DMS79 (cell line): ENCODE measurements at regions not wholly inside any gene's neighbourhood (a gene's known extent, or its start where the extent isn't known, plus 50 kb on each side); places are given as distances from the start of the nearest gene placed in this dataset.
"Not testable (repeated sequence)": the region's sequence is repeated elsewhere in the genome, so short reads cannot be mapped to it uniquely, and the experiment has no call there.

ENCODE experiments used
- DNase-seq: peaks from one replicate; lab custom pipeline; 2025; lab: John Stamatoyannopoulos, UW

DNA sequence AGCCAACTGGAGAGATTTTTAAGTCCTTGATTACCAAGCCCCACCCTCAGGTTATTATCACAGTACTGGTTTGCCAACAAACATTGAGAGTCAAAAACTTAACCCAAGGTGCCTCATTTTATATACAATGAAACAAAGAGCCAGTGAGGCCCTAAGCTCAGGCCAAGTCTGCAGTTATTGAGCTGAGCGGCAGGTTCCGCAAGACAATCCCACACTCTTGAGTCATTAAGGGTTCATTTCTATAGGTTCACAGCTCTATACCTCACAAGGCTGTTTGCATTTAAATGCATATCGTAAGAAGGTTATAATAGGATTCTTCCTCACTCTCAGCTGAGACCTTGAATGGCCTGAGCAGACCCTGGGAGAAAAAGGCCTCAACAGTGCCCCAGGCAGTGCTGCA lies 268.4 kb upstream of the RGPD4 start:
- DNase-seq = no peak

DNA sequence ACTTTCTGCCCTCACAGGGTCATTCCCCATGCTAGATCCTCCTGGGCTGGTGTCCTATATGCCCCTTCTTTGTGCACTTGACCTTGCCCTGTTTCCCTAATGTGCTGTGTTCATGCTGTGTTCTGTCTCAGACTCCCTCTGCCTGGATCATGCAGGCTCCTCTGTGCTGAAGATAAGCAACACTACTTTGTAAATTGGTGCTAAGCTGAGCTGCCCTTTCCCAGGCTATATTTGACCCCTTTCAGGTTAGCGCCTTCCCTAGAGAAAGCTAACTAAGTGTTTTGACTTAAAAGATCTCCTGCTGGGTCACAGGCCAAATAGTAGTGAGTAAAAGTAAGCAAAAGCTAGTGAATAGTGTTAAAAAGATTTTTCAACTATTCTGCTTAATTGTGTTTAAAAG lies 257.2 kb upstream of the RGPD4 start:
- DNase-seq = no peak

DNA sequence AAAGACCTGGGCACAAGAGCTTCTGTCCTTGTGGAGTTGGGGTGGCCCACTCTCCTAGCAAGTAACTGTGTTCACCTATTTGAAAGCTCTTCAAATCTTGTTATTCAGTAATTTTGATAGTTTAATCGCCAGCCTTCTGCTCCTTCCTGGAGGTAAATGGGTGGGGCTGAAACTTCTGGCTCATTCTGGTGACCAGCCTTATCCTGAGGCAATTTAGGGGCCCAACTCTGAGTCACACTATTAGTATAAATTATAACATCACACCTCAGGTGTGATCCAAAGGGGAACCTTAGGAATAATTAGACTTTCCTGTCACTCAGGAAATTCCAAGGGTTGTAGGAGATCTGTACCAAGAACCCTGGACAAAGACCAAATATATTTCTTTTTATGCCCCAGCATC lies 255.8 kb upstream of the RGPD4 start:
- DNase-seq = no peak

DNA sequence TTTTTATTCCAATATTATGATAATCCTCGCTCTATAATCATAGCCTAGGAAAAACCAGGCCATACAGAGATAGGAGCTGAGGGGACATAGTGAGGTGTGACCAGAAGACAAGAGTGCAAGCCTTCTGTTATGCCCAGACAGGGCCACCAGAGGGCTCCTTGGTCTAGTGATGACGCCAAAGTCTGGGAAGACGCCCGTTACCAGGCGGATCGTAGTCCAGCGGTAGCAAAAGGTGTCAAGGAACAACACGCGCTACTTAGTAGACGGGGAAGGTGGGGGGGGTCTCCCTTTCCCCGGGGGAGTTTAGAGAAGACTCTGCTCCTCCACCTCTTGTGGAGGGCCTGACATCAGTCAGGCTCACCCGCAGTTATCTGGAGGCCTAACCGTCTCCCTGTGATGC lies 253.8 kb upstream of the RGPD4 start:
- not testable (repeated sequence) for DNase-seq

DNA sequence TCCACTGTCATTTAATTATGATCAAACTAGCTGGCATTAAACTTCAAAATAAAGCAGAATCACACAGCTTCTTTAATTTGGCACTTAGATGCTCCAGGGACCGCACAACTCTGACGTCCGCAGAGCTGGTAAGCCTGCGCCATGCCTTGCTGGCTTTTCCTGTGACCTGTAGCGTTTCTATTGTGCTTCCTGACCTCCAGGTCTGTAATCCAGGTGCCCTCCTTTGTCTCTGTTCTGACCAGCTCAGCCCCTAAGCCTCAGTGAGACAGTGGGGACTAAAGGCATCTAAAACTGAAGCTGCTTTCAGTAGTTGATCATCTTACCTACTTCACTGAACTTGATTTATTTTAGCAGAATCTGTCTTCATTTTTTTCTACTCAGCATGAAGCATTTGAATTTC lies 249.7 kb upstream of the RGPD4 start:
- no peak for DNase-seq

DNA sequence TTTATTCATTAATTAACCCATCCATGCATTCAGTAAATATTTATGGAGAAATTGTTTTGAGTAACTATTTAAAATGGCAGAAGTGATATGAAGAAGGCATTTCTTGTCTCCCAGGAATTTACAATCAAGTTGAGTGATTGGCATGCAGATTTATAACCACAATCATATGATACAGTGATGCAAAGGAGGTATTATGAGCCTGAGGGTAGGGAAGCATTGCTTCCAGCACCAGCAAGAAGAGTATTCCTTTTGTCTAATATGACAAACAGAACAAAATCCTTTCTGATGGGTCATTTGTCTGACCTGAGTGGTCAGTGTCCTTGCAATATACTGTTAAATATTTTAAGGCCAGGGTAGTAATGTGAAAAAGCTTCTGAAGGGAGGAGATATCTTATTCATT lies 244.2 kb upstream of the RGPD4 start:
- DNase-seq = no peak

DNA sequence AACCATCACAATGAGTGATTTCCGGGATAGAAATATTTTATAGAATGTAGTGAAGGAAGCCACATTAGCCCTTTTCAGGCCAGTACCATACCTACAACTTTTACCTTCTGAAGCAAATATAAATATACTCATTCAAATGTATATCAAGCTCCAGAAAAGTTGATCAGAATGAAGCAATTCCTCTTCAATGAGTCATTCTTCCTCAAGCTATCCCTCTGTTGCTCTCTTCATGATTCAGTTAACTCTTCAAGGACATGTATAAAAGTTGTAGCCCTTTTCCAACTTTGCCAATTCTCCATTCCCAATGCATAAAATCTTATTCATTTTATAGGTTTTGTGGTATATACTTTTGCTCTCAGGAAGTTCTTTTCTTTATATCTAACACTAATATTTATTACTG lies 242.1 kb upstream of the RGPD4 start:
- DNase-seq = no peak

DNA sequence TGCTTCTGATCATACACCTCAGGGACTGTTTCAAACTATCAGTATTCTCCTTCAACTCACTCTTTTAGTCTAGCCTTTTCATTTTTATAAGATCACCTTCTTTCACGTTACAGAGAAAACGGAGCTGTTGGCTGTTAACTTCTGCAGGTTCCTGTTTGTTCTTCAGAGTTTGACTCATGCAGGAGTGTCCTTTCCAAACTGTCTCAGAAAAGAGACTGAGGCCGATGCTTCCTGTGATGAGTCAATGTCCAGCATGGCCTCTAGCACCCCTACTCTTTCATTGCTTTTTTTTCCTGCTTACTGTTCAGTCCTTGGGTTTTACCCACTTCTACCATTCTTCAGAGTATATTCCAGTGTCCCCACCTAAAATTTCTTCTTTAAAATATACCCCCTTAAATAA lies 240.8 kb upstream of the RGPD4 start:
- no peak for DNase-seq

DNA sequence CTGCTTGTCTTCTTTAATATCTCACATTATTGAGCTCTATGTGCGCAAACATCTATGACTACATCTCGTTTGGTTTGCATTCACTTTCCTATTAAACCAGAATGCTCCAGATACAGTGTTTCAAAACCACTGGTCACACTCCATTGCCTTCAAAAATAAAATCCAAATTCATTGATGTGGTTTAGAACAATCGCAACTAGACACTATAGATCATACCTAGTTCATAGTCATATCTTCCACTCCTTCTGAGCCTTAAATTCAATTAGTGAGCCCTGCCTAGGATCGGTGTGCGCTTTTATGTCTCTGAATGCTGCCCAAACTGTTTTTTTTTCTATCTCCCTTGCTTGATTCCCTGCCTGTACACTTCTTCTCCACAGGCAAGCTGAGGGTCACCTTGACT lies 238.5 kb upstream of the RGPD4 start:
- DNase-seq = peak; percentile 18

DNA sequence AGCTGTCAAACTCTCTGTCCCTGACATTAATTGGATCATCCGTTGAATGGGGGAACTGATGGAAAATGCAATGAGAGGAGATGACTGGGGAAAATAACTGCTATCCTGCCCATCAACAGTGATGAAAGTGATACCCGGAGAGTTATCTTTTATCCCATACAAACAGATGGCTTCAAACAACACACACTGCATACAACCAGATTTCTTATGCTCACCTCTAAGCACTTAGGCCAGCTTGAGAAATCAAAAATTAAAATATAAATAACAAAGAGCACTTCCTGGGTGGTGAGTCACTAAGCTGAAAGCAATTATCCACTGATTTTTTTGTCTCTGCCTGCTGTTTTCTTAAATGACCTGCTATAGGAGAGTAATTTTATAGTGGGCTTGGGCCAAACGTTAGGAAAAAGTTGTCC lies 237.6 kb upstream of the RGPD4 start:
- DNase-seq = peak; percentile 24

DNA sequence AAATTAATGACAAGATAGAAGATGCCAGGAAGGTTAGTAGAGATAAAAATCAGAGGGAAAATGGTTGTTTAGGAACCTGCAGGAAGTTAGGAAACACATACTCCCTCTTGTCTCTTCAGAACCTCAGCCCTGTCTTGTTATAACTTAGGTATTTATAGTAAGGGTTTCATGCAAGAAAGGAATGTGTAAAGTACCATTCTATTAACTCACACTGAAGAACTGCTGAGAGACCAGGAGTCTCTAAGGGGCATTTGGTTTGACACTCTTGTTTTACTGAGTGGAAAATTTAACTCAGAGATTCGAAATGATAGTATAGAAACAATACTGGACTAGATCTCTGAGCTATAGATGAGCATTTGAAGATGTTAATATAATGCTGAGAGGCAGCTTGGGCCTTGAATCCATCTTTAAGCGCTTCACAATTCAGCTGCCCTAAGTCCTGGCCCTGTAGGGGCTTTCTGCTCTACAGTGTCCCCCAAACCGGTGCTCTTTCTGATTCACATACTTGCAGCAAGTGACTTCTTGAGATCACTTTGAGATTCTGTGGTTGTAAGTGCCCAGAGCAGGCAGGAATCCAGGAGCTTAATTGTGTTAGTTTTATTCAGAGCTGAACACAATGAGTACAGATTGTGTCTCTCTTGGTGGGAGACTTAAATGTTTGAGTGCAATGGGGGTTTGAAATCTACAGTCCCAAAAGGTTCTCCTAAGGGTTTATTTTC lies 235.0 kb upstream of the RGPD4 start:
- DNase-seq = peak; percentile 62

DNA sequence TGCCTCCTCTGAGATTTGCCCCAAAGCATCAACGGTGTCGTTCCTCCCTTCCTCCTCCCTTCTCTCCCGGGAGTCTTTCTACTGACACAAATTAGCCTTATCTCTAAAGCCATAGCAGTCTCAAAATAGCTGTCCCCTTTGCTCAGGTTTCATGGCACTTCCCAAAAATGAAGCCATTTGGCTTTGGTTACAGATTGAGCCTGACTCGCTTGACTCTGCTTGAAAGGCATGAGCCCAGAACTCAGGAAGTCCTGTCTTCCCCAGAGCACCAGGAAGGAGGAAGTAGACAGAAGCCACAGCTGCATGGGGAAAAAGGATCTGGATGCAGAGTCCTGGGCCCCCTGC lies 234.4 kb upstream of the RGPD4 start:
- DNase-seq = no peak

DNA sequence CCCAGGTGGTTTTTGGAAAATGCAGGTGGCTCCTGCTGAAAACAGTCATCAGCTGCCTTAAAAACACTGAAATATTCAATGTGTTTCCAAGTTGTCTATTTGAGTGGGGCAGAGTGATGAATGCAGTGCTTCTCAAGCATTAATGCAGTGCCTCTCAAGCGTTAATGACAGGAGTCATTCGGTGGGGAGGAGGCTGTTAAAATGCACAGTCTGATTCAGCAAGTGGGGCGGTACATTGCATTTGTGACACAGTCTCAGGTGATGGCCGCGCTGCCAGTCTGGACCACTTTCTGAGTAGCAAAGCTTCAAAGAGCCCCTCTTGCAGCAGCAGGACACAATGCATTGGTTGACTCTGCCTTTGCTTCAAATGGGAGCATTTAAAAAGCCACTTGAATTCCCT lies 231.4 kb upstream of the RGPD4 start:
- DNase-seq = peak; percentile 53

DNA sequence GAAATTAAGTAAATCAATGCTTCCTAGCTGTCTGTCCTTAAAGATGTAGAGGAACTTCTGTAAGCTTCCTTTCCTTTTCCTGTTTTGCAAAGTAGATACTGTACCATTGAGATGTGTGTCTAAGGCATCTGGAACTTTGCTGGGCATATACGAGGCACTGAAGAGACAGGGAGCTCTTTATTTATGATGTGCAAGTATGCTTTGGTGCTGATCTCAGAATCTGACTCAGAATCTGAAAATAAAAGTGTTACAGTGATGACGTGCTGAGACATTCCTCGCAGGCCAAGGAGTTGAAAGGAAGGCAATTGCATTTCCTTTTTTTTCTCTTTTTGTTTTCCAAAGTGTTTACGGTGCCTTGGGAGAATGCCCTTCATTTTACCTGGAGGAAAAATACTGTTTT lies 230.9 kb upstream of the RGPD4 start:
- no peak for DNase-seq

DNA sequence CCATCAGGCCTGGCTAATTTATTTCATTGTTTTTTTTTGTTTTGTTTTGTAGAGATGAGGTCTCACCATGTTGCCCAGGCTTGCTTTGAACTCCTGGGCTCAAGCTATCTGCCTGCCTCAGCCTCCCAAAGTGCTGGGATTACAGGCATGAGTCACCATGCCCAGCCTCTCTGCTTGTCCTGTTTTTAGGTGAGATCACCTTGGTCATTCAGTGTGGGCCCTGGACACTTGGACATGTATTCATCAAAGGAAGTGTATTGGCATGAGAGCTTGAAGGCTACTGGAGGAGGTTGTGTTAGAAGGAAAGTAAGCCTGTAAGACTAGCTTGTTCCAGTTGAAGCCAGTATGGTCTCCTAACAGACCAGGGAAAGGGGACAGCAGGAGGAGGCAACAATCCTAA lies 229.2 kb upstream of the RGPD4 start:
- DNase-seq = no peak

DNA sequence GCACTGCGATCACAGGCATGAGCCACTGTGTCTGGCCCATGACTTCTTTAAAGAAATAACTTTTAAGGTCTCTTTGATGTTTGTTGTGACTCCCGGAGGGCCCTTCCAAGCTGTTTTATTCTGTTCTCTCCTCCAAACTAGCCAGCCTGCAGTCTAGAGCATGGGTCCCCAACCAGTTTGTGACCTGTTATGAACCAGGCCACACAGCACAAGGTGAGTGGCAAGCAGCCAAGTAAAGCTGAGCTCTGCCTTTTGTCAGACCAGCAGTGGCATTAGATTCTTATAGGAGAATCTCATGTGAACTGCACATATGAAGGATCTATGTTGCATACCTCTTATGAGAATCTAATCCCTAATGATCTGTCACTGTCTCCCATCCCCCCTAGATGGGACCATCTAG lies 223.9 kb upstream of the RGPD4 start:
- no peak for DNase-seq

DNA sequence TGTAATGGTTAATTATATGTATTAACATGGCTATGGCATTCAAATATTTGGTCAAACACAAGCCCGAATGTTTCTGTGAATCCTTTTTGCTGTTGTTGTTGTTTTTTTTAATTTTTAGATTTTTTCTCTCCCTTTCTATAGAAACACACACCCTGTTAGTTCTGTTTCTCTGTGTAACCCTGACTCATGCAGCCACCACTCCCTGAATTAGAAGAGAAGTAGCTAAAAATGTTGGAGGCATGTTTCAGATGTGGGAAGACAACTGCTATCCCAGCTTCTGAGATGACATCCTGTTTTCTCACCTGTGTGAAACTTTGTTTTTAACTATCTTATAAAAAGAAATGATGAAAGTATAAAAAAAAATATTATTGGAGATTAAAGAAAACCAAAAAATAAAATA lies 219.6 kb upstream of the RGPD4 start:
- no peak for DNase-seq

DNA sequence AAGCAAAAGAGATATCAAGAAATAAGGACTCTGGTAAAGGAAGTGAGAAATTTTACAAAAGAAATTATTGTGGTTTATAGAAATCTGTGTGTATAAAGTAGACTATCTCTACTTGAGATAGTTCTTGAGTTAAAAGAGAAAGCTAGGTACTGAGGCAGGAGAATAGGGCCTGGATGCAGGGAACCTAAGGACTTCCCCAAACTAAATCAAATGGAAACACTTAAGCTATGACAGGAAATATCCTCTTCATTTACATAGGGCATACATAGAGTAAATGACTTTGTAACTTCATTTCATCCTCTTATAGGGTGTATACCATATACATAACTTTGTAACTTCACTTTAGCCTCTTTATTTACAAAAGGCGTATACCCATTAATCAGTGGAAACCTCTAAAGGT lies 219.2 kb upstream of the RGPD4 start:
- DNase-seq = no peak

DNA sequence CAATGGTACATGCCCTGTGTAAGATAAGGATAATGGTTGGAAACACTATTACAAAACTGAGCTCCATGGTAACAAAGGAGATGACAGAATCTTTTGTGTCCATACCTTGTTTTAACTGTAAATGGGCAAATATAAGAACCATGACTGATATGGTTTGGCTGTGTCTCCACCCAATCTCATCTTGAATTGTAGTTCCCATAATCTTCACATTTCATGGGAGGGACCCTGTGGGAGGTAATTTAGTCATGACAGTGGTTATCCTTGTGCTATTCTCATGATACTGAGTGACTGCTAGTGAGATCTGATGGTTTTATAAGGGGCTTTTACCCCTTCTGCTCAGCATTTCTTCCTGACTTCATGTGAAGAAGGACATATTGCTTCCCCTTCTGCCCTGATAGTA lies 211.7 kb upstream of the RGPD4 start:
- no peak for DNase-seq

DNA sequence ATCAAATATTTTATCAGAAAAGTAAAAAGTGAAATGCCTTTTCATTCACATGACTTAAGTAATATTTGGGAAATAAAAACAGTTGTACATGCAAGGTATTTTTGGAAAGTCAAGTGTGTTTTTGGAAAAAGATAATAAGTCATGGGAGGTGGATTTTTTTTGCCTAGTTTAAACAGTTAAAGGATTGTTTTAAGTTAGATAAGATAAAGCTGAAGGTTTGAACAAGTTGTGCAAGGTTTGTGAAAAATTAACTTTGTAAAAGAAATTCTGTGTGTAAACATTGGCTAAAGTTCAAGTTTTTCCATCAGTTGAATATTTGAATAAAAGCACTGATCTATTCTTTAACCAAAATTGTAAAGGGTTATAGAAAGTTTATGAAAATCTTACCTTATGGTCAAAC lies 207.9 kb upstream of the RGPD4 start:
- DNase-seq = no peak

DNA sequence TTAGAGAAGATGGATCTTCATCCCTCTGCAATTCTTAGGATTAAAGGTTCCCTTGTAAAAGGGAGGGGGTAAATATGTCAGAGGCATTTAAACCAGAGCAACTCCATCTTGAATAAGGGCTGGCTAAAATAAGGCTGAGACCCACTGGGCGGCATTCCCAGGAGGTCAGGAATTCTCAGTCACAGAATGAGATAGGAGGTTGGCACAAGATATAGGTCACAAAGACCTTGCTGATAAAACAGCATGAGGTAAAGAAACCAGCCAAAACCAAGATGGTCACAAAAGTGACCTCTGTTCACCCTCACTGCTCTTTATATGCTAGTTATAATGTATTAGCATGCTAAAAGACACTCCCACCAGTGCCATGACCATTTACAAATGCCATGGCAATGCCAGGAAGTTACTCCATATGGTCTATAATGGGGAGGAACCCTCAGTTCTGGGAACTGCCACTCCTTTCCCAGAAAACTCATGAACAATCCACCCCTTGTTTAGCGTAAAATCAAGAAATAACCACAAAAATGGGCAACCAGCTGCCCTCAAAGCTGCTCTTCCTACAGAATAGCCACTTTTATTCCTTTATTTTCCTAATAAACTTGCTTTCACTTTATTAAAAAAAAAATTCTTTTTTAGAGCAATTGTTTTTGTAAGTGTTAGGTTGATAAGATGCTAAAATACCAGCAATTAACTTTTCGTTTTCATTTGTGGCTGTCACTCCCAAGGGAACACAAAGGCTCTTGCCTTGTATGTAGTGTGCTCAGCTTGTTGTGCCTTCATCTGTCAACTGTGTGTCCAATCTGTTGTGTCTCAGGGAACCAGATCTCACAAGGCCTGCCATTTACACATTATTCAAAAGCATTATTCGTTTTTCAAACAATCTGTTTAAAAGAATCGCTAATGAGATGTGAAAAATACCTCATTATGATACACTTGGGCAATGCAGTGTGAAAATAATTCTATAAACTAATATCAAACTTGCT lies 205.2 kb upstream of the RGPD4 start:
- DNase-seq = no peak

DNA sequence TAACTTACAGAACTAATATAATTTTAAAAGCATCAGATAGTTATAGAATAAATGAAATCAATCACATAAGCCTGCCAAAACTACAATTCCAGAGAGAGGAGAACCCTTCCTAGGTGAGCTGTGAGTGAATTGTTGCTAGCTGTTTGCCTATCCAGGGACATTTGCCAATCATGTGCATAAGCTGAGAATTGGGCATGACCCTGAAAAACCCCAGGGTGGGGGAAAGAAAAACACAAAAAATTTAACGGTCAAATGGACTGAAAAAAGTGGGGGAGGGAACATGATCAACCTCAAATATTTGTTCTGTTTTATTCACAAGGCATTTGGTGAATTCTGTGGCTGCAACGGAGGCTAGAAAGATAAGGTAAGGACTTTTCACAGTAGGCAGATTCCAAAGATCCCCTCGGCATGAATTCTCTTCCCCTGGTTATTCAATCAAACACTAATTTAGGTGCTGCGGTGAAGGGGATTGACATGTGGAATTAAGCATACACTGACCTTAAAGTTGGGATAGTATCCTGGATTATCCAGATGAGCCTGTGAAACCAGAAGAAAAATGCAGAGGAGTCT lies 203.9 kb upstream of the RGPD4 start:
- no peak for DNase-seq

DNA sequence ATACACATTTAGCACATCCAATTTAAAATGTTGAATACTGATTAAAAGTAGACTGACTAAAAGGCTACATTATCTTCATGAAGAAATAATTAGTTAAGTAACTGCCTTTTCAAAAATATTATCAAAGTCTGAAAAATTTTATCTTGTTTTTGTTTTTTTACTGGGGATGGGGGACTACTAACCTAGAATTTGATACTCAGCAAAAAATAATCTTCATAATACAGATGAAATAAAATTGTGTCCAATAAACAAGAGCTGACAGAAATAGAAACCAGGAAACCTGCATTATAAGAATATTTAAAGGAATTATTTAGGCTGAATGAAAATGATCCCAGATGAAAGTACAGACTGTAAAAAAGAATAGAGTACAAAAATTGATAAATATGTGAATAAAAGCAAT lies 200.7 kb upstream of the RGPD4 start:
- no peak for DNase-seq
